ENCODE measurements at regions not wholly inside any gene's neighbourhood (a gene's known extent, or its start where the extent isn't known, plus 50 kb on each side); places are given as distances from the start of the nearest gene placed in this dataset.
"Not testable (repeated sequence)": the region's sequence is repeated elsewhere in the genome, so short reads cannot be mapped to it uniquely, and the experiment has no call there.

- peaks cover 84% of the 10 kb centered on the region for H3K9me3 Mint-ChIP-seq
- no peak overlapping the region for H3K4me3 Mint-ChIP-seq
- H3K27ac Mint-ChIP-seq = no peak overlapping the region
- intact Hi-C loops (cut with micrococcal nuclease) = no loop called here
- H3K36me3 Mint-ChIP-seq (ENCODE audit: low read depth) = no peaks in the 10 kb centered on the region
- no peaks in the 10 kb centered on the region for H3K27me3 Mint-ChIP-seq
- no peaks in the 10 kb centered on the region for H3K4me1 Mint-ChIP-seq (ENCODE audit: low read depth)
These were observed 185.4 kb downstream of the TUBA3C start for GRCh38 chr13:18996221-18996620.

- Mint-ChIP-seq H3K4me1 (ENCODE audit: low read depth) (no peaks in the 10 kb centered on the region), H3K36me3 (ENCODE audit: low read depth) (no peaks in the 10 kb centered on the region), H3K27me3 (no peaks in the 10 kb centered on the region), H3K27ac (no peak overlapping the region), H3K4me3 (no peak overlapping the region), H3K9me3 (peaks cover 88% of the 10 kb centered on the region)
- intact Hi-C loops (cut with micrococcal nuclease) = no loop called here
These were observed 186.3 kb downstream of the TUBA3C start for GRCh38 chr13:18995259-18995873.

- Mint-ChIP-seq H3K36me3 (ENCODE audit: low read depth) (no peaks in the 10 kb centered on the region), H3K27ac (no peak overlapping the region), H3K4me1 (ENCODE audit: low read depth) (no peaks in the 10 kb centered on the region), H3K4me3 (no peak overlapping the region), H3K9me3 (peaks cover 87% of the 10 kb centered on the region), H3K27me3 (no peaks in the 10 kb centered on the region)
- intact Hi-C loops (cut with micrococcal nuclease) = no loop called here
These were observed 187.6 kb downstream of the TUBA3C start for GRCh38 chr13:18993884-18994660.

DNA sequence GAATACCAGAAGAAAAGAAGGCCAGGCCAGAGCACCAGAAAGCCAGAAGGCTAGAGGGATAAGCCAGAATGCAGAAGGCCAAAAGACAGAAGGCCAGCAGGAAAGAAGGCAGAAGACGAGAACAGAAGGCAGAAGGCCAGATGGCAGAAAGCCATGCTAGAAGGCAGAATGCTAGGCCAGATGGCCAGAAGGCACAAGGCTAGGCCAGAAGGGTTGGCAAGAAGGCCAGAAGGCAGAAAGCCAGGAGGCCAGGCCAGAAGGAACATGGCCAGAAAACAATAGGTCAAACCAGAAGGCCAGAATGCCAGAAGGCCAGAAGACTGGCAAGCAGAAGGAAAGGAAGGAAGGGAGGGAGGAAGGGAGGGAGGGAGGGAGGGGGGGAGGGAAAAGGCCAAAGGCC lies 188.8 kb downstream of the TUBA3C start:
- intact Hi-C loops (cut with micrococcal nuclease) = no loop called here
- Mint-ChIP-seq H3K27ac (no peak overlapping the region), H3K4me1 (ENCODE audit: low read depth) (no peaks in the 10 kb centered on the region), H3K36me3 (ENCODE audit: low read depth) (no peaks in the 10 kb centered on the region), H3K9me3 (peaks cover 77% of the 10 kb centered on the region), H3K27me3 (no peaks in the 10 kb centered on the region), H3K4me3 (no peak overlapping the region)

DNA sequence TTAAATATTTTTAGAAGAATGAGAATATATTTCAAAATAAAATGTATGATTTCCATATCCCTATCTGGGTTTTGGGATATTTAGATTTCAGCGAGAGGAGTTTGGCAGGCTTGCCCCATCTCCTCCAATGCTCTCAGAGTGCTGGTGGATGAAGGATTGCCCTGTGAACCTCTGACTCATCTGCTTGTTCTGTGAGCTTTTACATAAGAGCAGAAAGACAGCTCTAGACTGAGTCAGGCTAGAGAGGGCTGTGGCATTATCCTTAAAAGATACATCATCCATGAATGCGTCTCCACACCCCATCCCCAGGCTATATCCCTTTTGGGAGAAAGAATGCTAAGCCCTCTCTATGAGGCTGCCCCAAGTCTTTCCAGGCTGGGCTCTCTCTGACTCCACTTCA lies 190.6 kb downstream of the TUBA3C start:
- Mint-ChIP-seq H3K36me3 (ENCODE audit: low read depth) (no peaks in the 10 kb centered on the region), H3K27ac (no peak overlapping the region), H3K27me3 (no peaks in the 10 kb centered on the region), H3K9me3 (peaks cover 73% of the 10 kb centered on the region), H3K4me1 (ENCODE audit: low read depth) (no peaks in the 10 kb centered on the region), H3K4me3 (no peak overlapping the region)
- intact Hi-C loops (cut with micrococcal nuclease) = no loop called here

- Mint-ChIP-seq H3K36me3 (ENCODE audit: low read depth) (no peaks in the 10 kb centered on the region), H3K4me1 (ENCODE audit: low read depth) (no peaks in the 10 kb centered on the region), H3K27me3 (no peaks in the 10 kb centered on the region), H3K27ac (no peak overlapping the region), H3K9me3 (peaks cover 53% of the 10 kb centered on the region), H3K4me3 (no peak overlapping the region)
- intact Hi-C loops (cut with micrococcal nuclease) = no loop called here
These were observed 203.2 kb downstream of the TUBA3C start for GRCh38 chr13:18978447-18978846.

GRCh38 chr13:18977857-18978256 lies 203.8 kb downstream of the TUBA3C start:
- intact Hi-C loops (cut with micrococcal nuclease) = no loop called here
- H3K4me3 Mint-ChIP-seq = no peak overlapping the region
- no peak overlapping the region for H3K27ac Mint-ChIP-seq
- peaks cover 52% of the 10 kb centered on the region for H3K9me3 Mint-ChIP-seq
- H3K27me3 Mint-ChIP-seq = no peaks in the 10 kb centered on the region
- H3K36me3 Mint-ChIP-seq (ENCODE audit: low read depth) = no peaks in the 10 kb centered on the region
- no peaks in the 10 kb centered on the region for H3K4me1 Mint-ChIP-seq (ENCODE audit: low read depth)

DNA sequence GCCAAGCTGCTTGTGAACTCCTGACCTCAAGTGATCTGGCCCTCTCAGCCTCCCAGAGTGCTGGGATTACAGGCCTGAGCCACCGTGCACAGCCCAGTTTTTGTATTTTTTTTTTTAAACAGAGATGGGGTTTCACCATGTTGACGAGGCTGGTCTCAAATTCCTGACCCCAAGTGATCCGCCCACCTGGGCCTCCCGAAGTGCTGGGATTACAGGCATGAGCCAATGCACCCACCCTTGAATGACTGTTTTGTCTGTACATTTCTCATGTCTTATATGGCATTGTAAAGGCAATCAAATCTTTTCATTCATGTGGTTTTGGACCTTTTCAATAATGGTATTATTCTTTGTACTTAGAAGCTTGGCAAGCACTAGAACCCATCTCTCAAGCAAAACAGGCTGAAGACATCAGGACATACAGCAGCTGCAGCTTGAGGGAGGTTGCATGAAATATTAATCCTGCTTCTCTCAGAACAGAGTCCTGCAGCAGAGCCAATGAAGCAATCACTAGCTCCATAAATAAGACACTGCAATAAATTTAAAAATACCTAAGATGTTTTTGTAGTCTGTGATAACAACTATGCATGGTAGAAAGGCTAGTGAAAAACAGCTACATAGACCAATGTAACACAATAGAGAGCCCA lies 209.9 kb downstream of the TUBA3C start:
- Mint-ChIP-seq H3K9me3 (peaks cover 40% of the 10 kb centered on the region), H3K4me3 (no peak overlapping the region), H3K27ac (no peak overlapping the region), H3K4me1 (ENCODE audit: low read depth) (no peaks in the 10 kb centered on the region), H3K36me3 (ENCODE audit: low read depth) (no peaks in the 10 kb centered on the region), H3K27me3 (no peaks in the 10 kb centered on the region)
- intact Hi-C loops (cut with micrococcal nuclease) = no loop called here

GRCh38 chr13:18965347-18965855 lies 216.2 kb downstream of the TUBA3C start:
- intact Hi-C loops (cut with micrococcal nuclease) = no loop called here
- Mint-ChIP-seq H3K27ac (no peak overlapping the region), H3K4me1 (ENCODE audit: low read depth) (no peaks in the 10 kb centered on the region), H3K27me3 (no peaks in the 10 kb centered on the region), H3K36me3 (ENCODE audit: low read depth) (no peaks in the 10 kb centered on the region), H3K9me3 (peaks cover 67% of the 10 kb centered on the region), H3K4me3 (no peak overlapping the region)

DNA sequence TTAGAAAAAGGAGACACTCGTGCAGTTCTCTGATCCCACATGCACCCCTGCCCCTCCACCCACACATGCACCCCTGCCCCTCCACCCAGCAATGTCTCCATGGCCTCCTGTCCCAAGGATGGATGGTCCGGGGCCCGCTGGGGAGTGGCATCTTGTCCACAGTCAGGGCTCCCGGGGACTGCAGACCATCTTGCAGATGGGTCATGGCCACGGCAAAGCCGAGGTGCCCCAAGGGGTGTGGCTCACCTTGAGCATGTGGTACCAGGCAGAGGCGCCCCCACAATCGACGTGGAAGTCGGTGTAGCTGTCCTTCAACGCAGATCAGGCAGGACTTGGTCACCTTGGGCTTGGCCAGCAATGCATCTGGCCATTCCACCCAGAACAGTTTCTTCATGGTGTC lies 216.7 kb downstream of the TUBA3C start:
- peaks cover 67% of the 10 kb centered on the region for H3K9me3 Mint-ChIP-seq
- intact Hi-C loops (cut with micrococcal nuclease) = no loop called here
- H3K4me3 Mint-ChIP-seq = no peak overlapping the region
- H3K27me3 Mint-ChIP-seq = no peaks in the 10 kb centered on the region
- no peaks in the 10 kb centered on the region for H3K36me3 Mint-ChIP-seq (ENCODE audit: low read depth)
- no peak overlapping the region for H3K27ac Mint-ChIP-seq
- H3K4me1 Mint-ChIP-seq (ENCODE audit: low read depth) = no peaks in the 10 kb centered on the region

DNA sequence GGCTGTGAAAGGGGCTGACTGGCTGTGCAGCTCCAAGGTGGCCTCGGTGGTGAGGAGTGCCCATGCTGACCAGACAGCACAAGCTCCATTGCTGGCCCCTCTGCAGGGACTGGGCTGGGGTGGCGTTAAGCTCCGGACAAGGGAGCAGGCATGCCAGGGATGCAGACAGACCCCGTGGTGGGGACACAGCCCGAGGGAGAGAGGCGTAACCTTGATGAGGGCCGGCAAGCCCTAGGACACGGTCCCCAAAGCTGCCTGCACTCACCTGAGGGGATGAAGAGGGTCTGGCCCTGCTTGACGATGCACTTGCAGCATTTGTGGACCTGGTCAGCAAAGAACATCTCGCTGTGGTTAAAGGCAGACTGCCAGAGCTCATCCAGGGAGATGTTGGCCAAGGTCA lies 217.9 kb downstream of the TUBA3C start:
- H3K36me3 Mint-ChIP-seq (ENCODE audit: low read depth); H3K27me3 Mint-ChIP-seq; H3K4me1 Mint-ChIP-seq (ENCODE audit: low read depth); H3K27ac Mint-ChIP-seq; H3K4me3 Mint-ChIP-seq; intact Hi-C loops (cut with micrococcal nuclease): not testable (repeated sequence)
- peaks cover 67% of the 10 kb centered on the region for H3K9me3 Mint-ChIP-seq

- H3K4me1 Mint-ChIP-seq (ENCODE audit: low read depth) = no peaks in the 10 kb centered on the region
- H3K9me3 Mint-ChIP-seq = peaks cover 74% of the 10 kb centered on the region
- no peak overlapping the region for H3K4me3 Mint-ChIP-seq
- intact Hi-C loops (cut with micrococcal nuclease) = no loop called here
- no peak overlapping the region for H3K27ac Mint-ChIP-seq
- H3K36me3 Mint-ChIP-seq (ENCODE audit: low read depth) = no peaks in the 10 kb centered on the region
- H3K27me3 Mint-ChIP-seq = no peaks in the 10 kb centered on the region
These were observed 219.4 kb downstream of the TUBA3C start for GRCh38 chr13:18962168-18962734.

DNA sequence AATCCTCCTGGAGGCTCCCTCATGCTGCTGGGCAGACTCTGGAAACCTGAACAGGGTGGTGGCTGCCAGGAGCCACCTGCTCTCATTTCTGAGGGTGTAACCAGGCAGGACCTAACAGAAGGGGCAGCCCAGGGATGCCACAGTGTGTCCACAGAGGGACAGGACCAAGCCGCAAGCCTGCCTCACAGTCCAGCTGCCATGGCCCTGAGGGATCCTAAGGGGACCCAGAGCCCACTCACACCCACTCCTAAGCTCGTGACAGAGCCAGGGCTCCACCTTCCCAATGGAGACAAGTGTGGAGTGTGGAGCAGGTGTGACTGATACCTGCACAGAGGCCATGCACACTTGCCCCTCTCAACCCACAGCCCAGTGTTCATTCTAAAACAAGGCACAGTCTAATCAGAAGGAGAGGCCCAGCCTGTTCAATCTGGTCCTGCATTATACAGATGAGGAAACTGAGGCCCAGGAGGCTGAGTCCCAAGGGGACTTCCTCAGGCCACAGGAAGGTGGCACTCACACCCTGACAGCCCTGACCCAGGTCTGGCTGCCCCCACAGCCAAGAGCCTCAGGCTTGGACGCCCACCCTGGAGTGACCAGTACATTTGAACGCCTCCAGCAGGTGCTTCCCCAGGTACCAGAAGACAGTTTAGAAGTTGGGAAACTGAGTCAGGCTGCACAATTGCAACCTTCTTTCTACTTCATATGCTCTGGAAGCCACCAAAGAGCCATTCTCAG lies 220.1 kb downstream of the TUBA3C start:
- no peaks in the 10 kb centered on the region for H3K4me1 Mint-ChIP-seq (ENCODE audit: low read depth)
- no peak overlapping the region for H3K4me3 Mint-ChIP-seq
- peaks cover 74% of the 10 kb centered on the region for H3K9me3 Mint-ChIP-seq
- intact Hi-C loops (cut with micrococcal nuclease) = no loop called here
- no peaks in the 10 kb centered on the region for H3K27me3 Mint-ChIP-seq
- no peaks in the 10 kb centered on the region for H3K36me3 Mint-ChIP-seq (ENCODE audit: low read depth)
- no peak overlapping the region for H3K27ac Mint-ChIP-seq
